A549 (cell line): ENCODE measurements at regions not wholly inside any gene's neighbourhood (a gene's known extent, or its start where the extent isn't known, plus 50 kb on each side); places are given as distances from the start of the nearest gene placed in this dataset.

ENCODE experiments used
- CTCF ChIP-seq: fragments of >200 bp; sonication (Bioruptor Twin); formaldehyde crosslinking; IDR thresholded peaks from 3 replicates; pipeline ENCODE4 v1.5.1; 2016
- MAZ ChIP-seq: fragments of 150-350 bp; IDR thresholded peaks from 2 replicates; pipeline ENCODE4 v1.6.1; 2014; ENCODE audit warnings: antibody characterized with exemption, low read depth, low read length, borderline replicate concordance
- POLR2A ChIP-seq: IDR thresholded peaks from 2 replicates; pipeline ENCODE4 v1.6.1; 2012; ENCODE audit warnings: mild to moderate bottlenecking, low read length
- USF2 ChIP-seq: fragments of 450-650 bp; IDR thresholded peaks from 2 replicates; pipeline ENCODE4 v1.6.1; 2014; ENCODE audit warnings: antibody characterized with exemption

- no peak for TF ChIP-seq USF2
- no peak for TF ChIP-seq MAZ
- no peak for TF ChIP-seq POLR2A
- no peak for TF ChIP-seq CTCF
Measured at GRCh38 chr4:14877246-14878225, 124.7 kb upstream of the CPEB2 start.
